IgD-negative memory B cell (primary cell): ENCODE measurements at regions not wholly inside any gene's neighbourhood (a gene's known extent, or its start where the extent isn't known, plus 50 kb on each side); places are given as distances from the start of the nearest gene placed in this dataset.

Experiments
- H3K27ac Mint-ChIP-seq, 3 donors: one replicate each; pipeline ENCODE4 v1.8.0; 2020 to 2022; ENCODE audit warnings: mild to moderate bottlenecking in 3 of 3, mixed read lengths in 3 of 3, moderate library complexity in 1 of 3
- H3K27me3 Mint-ChIP-seq: one replicate; pipeline ENCODE4 v1.8.0; 2021; ENCODE audit warnings: mixed read lengths
- H3K36me3 Mint-ChIP-seq: one replicate; pipeline ENCODE4 v1.8.0; 2020; ENCODE audit warnings: mild to moderate bottlenecking, mixed read lengths
- H3K4me1 Mint-ChIP-seq, 3 donors: one replicate each; pipeline ENCODE4 v1.8.0; 2020 to 2022; ENCODE audit warnings: mixed read lengths in 3 of 3, mild to moderate bottlenecking in 1 of 3
- H3K4me3 Mint-ChIP-seq, 4 donors: one replicate each; pipeline ENCODE4 v1.8.0; 2020 to 2022; ENCODE audit warnings: mild to moderate bottlenecking in 4 of 4, mixed read lengths in 4 of 4, moderate library complexity in 3 of 4
- H3K9me3 Mint-ChIP-seq, 3 donors: one replicate each; pipeline ENCODE4 v1.8.0; 2020 to 2021; ENCODE audit warnings: mixed read lengths in 3 of 3, mild to moderate bottlenecking in 1 of 3

- Mint-ChIP-seq H3K27ac (peak overlapping the region in 1 of 3 donors; percentile 55), H3K9me3 (peaks cover 4 to 14% (median 5%) of the 10 kb centered on the region in 3 donors), H3K4me3 (no peak overlapping the region), H3K27me3 (no peaks in the 10 kb centered on the region), H3K4me1 (no peaks in the 10 kb centered on the region), H3K36me3 (no peaks in the 10 kb centered on the region)
Measured at GRCh38 chr6:54991761-54992330, 145.3 kb downstream of the FAM83B start.

GRCh38 chr6:54992789-54993188 is 146.2 kb downstream of the FAM83B start:
- Mint-ChIP-seq H3K4me1 (no peaks in the 10 kb centered on the region), H3K4me3 (no peak overlapping the region), H3K36me3 (no peaks in the 10 kb centered on the region), H3K9me3 (peaks cover 4 to 11% (median 5%) of the 10 kb centered on the region in 3 donors), H3K27me3 (no peaks in the 10 kb centered on the region), H3K27ac (no peak overlapping the region)

GRCh38 chr6:54993294-54993693 is 146.7 kb downstream of the FAM83B start:
- H3K36me3 Mint-ChIP-seq, result no peaks in the 10 kb centered on the region
- peaks cover 4 to 11% (median 5%) of the 10 kb centered on the region in 3 donors for H3K9me3 Mint-ChIP-seq
- no peaks in the 10 kb centered on the region for H3K4me1 Mint-ChIP-seq
- H3K4me3 Mint-ChIP-seq, result no peak overlapping the region
- H3K27ac Mint-ChIP-seq, result no peak overlapping the region
- H3K27me3 Mint-ChIP-seq, result no peaks in the 10 kb centered on the region

GRCh38 chr6:54993948-54994347 is 147.4 kb downstream of the FAM83B start:
- Mint-ChIP-seq H3K4me3 (no peak overlapping the region), H3K36me3 (no peaks in the 10 kb centered on the region), H3K27ac (no peak overlapping the region), H3K9me3 (peaks cover 4 to 11% (median 5%) of the 10 kb centered on the region in 3 donors), H3K4me1 (no peaks in the 10 kb centered on the region), H3K27me3 (no peaks in the 10 kb centered on the region)

GRCh38 chr6:54998576-54998975 is 152.0 kb downstream of the FAM83B start:
- H3K4me3 Mint-ChIP-seq, result no peak overlapping the region
- H3K36me3 Mint-ChIP-seq, result no peaks in the 10 kb centered on the region
- H3K27ac Mint-ChIP-seq, result no peak overlapping the region
- H3K9me3 Mint-ChIP-seq, result peaks cover 2 to 9% (median 4%) of the 10 kb centered on the region in 3 donors
- no peaks in the 10 kb centered on the region for H3K4me1 Mint-ChIP-seq
- H3K27me3 Mint-ChIP-seq, result no peaks in the 10 kb centered on the region

GRCh38 chr6:55003719-55004430 is 157.3 kb downstream of the FAM83B start:
- H3K4me3 Mint-ChIP-seq, result no peak overlapping the region
- H3K27me3 Mint-ChIP-seq, result no peaks in the 10 kb centered on the region
- H3K27ac Mint-ChIP-seq, result no peak overlapping the region
- no peaks in the 10 kb centered on the region for H3K4me1 Mint-ChIP-seq
- H3K36me3 Mint-ChIP-seq, result no peaks in the 10 kb centered on the region
- H3K9me3 Mint-ChIP-seq, result peaks cover 2 to 26% (median 9%) of the 10 kb centered on the region in 3 donors

GRCh38 chr6:55009131-55009530 is 162.6 kb downstream of the FAM83B start:
- Mint-ChIP-seq H3K4me1 (no peaks in the 10 kb centered on the region), H3K9me3 (peaks cover 2 to 16% (median 7%) of the 10 kb centered on the region in 3 donors), H3K4me3 (no peak overlapping the region), H3K27me3 (no peaks in the 10 kb centered on the region), H3K36me3 (no peaks in the 10 kb centered on the region), H3K27ac (no peak overlapping the region)

GRCh38 chr6:55011034-55011433 is 163.3 kb upstream of the HCRTR2 start:
- Mint-ChIP-seq H3K36me3 (no peaks in the 10 kb centered on the region), H3K4me1 (no peaks in the 10 kb centered on the region), H3K27ac (no peak overlapping the region), H3K9me3 (peaks cover 2 to 14% (median 5%) of the 10 kb centered on the region in 3 donors), H3K27me3 (no peaks in the 10 kb centered on the region), H3K4me3 (no peak overlapping the region)

GRCh38 chr6:55012454-55012853 is 161.9 kb upstream of the HCRTR2 start:
- H3K4me3 Mint-ChIP-seq, result no peak overlapping the region
- H3K9me3 Mint-ChIP-seq, result peaks cover 0 to 18% (median 5%) of the 10 kb centered on the region in 3 donors
- H3K27ac Mint-ChIP-seq, result no peak overlapping the region
- H3K4me1 Mint-ChIP-seq, result no peaks in the 10 kb centered on the region
- no peaks in the 10 kb centered on the region for H3K36me3 Mint-ChIP-seq
- H3K27me3 Mint-ChIP-seq, result no peaks in the 10 kb centered on the region

- H3K27me3 Mint-ChIP-seq, result no peaks in the 10 kb centered on the region
Measured at GRCh38 chr6:55014321-55015088, 159.8 kb upstream of the HCRTR2 start.

GRCh38 chr6:55016261-55016660 is 158.1 kb upstream of the HCRTR2 start:
- no peak overlapping the region for H3K4me3 Mint-ChIP-seq
- no peaks in the 10 kb centered on the region for H3K36me3 Mint-ChIP-seq
- no peak overlapping the region for H3K27ac Mint-ChIP-seq
- no peaks in the 10 kb centered on the region for H3K27me3 Mint-ChIP-seq
- peaks cover 0 to 16% (median 5%) of the 10 kb centered on the region in 3 donors for H3K9me3 Mint-ChIP-seq
- no peaks in the 10 kb centered on the region for H3K4me1 Mint-ChIP-seq

More at GRCh38 chr6:55014321-55015088, 159.8 kb upstream of the HCRTR2 start:
- Mint-ChIP-seq H3K9me3 (peaks cover 0 to 14% (median 2%) of the 10 kb centered on the region in 3 donors), H3K27ac (no peak overlapping the region), H3K4me3 (no peak overlapping the region), H3K4me1 (no peaks in the 10 kb centered on the region), H3K36me3 (no peaks in the 10 kb centered on the region)

- no peak overlapping the region for H3K4me3 Mint-ChIP-seq
- no peak overlapping the region for H3K27ac Mint-ChIP-seq
- H3K4me1 Mint-ChIP-seq, result no peaks in the 10 kb centered on the region
- no peaks in the 10 kb centered on the region for H3K27me3 Mint-ChIP-seq
- H3K9me3 Mint-ChIP-seq, result peaks cover 0 to 16% (median 5%) of the 10 kb centered on the region in 3 donors
- no peaks in the 10 kb centered on the region for H3K36me3 Mint-ChIP-seq
Measured at GRCh38 chr6:55017555-55018300, 156.6 kb upstream of the HCRTR2 start.

- H3K9me3 Mint-ChIP-seq, result peaks cover 2 to 16% (median 5%) of the 10 kb centered on the region in 3 donors
- no peaks in the 10 kb centered on the region for H3K36me3 Mint-ChIP-seq
- H3K27ac Mint-ChIP-seq, result no peak overlapping the region
- no peaks in the 10 kb centered on the region for H3K4me1 Mint-ChIP-seq
- no peak overlapping the region for H3K4me3 Mint-ChIP-seq
- no peaks in the 10 kb centered on the region for H3K27me3 Mint-ChIP-seq
Measured at GRCh38 chr6:55019591-55019990, 154.7 kb upstream of the HCRTR2 start.

- Mint-ChIP-seq H3K9me3 (peaks cover 4 to 7% (median 7%) of the 10 kb centered on the region in 3 donors), H3K27me3 (no peaks in the 10 kb centered on the region), H3K27ac (no peak overlapping the region), H3K4me1 (no peaks in the 10 kb centered on the region), H3K36me3 (no peaks in the 10 kb centered on the region), H3K4me3 (no peak overlapping the region)
Measured at GRCh38 chr6:55023230-55023629, 151.1 kb upstream of the HCRTR2 start.
